PFSK-1 (cell line): ENCODE measurements at regions not wholly inside any gene's neighbourhood (a gene's known extent, or its start where the extent isn't known, plus 50 kb on each side); places are given as distances from the start of the nearest gene placed in this dataset.
A peak's percentile ranks its signal among the peaks of the same experiment; 100 is the strongest.

Experiments
- FOXP2 ChIP-seq: optimal IDR thresholded peaks from 2 replicates; pipeline ENCODE3; 2011; ENCODE audit warnings: borderline replicate concordance, control low read depth, inconsistent platforms; ENCODE audit not compliant: insufficient read depth; ENCODE audit errors: extremely low read length, extremely low read depth
- POLR2AphosphoS5 ChIP-seq: IDR thresholded peaks from 2 replicates; pipeline ENCODE4 v1.6.1; 2012; ENCODE audit warnings: low read depth, mild to moderate bottlenecking, control low read depth, low read length, moderate library complexity
- SIN3A ChIP-seq: IDR thresholded peaks from 2 replicates; pipeline ENCODE4 v1.6.1; 2012; ENCODE audit warnings: mild to moderate bottlenecking, low read length, moderate library complexity, borderline replicate concordance; ENCODE audit not compliant: insufficient read depth
- TAF1 ChIP-seq: IDR thresholded peaks from 2 replicates; pipeline ENCODE4 v1.6.1; 2012; ENCODE audit warnings: low read length, control low read depth, borderline replicate concordance; ENCODE audit not compliant: insufficient read depth
- TF ChIP-seq, protein P1 (sequence below), 2 experiments: IDR thresholded peaks; 2 replicates each; pipeline versions ENCODE4 v1.6.1 to v1.8.0; 2011 to 2012; ENCODE audit warnings: low read depth in 2 of 2, low read length in 2 of 2, control low read depth in 1 of 2, inconsistent platforms in 1 of 2, mild to moderate bottlenecking in 1 of 2, moderate library complexity in 1 of 2; ENCODE audit not compliant: insufficient read depth in 1 of 2

DNA sequence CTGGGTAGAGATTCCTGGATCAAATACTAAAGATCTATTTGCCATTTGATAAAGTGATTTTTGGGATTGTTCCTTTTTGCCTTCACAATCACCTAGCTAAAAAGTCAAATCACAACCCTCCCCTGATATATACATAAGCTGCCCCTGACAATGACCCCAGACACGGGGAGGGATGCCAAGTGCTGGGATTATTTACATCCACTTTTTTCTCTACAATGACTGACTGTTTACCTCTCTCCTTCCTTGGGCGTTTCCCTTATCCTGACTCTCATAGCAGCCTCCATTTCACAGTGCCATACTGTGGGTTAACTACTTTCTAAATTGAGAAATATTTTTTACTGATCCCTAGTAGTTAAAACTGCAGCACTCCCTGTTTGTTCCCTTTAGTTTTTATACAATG, 150.8 kb upstream of the TMEM170B start:
- TF ChIP-seq TAF1 (no peak), POLR2AphosphoS5 (no peak), SIN3A (no peak), FOXP2 (no peak)
- TF ChIP-seq, protein P1, sequence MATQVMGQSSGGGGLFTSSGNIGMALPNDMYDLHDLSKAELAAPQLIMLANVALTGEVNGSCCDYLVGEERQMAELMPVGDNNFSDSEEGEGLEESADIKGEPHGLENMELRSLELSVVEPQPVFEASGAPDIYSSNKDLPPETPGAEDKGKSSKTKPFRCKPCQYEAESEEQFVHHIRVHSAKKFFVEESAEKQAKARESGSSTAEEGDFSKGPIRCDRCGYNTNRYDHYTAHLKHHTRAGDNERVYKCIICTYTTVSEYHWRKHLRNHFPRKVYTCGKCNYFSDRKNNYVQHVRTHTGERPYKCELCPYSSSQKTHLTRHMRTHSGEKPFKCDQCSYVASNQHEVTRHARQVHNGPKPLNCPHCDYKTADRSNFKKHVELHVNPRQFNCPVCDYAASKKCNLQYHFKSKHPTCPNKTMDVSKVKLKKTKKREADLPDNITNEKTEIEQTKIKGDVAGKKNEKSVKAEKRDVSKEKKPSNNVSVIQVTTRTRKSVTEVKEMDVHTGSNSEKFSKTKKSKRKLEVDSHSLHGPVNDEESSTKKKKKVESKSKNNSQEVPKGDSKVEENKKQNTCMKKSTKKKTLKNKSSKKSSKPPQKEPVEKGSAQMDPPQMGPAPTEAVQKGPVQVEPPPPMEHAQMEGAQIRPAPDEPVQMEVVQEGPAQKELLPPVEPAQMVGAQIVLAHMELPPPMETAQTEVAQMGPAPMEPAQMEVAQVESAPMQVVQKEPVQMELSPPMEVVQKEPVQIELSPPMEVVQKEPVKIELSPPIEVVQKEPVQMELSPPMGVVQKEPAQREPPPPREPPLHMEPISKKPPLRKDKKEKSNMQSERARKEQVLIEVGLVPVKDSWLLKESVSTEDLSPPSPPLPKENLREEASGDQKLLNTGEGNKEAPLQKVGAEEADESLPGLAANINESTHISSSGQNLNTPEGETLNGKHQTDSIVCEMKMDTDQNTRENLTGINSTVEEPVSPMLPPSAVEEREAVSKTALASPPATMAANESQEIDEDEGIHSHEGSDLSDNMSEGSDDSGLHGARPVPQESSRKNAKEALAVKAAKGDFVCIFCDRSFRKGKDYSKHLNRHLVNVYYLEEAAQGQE (IDR thresholded peaks at IDR 0.05; ENCODE audit: insufficient read depth in 1 of 2, low read depth in 2 of 2, low read length in 2 of 2), result no peak

DNA sequence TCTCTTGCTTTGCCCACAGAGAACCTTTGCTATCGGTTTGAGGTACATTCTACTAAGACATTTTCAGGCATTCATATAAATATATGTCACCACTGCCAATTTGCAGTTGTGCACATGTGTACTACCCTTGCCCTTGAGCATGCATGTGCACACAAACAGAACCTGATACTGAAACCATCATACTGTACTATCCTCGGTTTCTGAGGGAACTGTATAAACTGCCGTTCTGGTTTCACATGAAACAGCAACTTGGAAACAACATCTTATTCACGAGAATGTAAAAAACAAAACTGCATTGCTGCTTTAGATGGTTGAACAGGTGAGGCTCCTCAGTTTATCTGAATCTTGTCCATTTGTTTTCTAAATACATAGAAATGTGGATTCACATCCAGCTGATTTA, 151.2 kb upstream of the TMEM170B start:
- TF ChIP-seq, protein P1 (IDR thresholded peaks at IDR 0.05; ENCODE audit: insufficient read depth in 1 of 2, low read depth in 2 of 2, low read length in 2 of 2), result no peak
- TF ChIP-seq TAF1, result no peak

DNA sequence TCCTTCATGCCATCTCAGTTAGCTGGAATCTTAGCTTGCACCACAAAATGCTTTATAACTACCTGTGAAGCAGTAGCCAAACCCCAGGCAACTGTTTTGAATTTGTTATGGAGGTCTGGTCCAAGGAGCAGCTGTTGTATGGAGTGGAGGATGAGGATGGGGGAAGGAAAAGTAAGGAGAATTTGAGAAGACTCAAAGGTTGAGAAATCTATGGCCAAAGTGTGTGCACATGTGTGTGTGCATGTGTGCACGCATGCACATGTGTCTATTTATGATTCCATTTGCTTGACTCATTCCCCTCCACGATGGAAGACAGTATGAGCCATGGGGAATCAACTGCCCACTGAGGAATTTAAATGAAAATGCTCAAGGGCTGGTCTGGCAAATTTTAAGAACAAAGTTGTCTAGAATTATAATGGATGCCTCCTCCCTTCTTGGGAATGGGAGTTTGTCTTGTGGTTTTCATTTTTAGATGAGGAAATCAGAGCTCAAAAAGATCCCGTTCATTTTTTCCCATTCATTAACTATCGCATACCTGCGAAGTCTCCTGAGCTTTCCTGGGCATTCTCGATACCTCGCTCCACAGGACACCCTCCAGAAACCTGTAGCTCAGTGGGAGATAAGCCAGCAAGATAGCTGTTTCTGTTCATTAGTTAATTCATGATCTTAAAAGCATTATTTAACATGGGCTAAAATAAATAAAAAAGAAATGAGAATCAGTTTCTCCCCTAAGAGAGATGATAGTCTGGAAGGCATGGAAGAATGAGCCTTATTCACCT, 152.3 kb upstream of the NEDD9 start:
- TF ChIP-seq FOXP2, result no peak
- TF ChIP-seq, protein P1 (IDR thresholded peaks at IDR 0.05; ENCODE audit: insufficient read depth in 1 of 2, low read depth in 2 of 2, low read length in 2 of 2), result no peak
- TF ChIP-seq TAF1, result no peak
- no peak for TF ChIP-seq SIN3A
- no peak for TF ChIP-seq POLR2AphosphoS5

DNA sequence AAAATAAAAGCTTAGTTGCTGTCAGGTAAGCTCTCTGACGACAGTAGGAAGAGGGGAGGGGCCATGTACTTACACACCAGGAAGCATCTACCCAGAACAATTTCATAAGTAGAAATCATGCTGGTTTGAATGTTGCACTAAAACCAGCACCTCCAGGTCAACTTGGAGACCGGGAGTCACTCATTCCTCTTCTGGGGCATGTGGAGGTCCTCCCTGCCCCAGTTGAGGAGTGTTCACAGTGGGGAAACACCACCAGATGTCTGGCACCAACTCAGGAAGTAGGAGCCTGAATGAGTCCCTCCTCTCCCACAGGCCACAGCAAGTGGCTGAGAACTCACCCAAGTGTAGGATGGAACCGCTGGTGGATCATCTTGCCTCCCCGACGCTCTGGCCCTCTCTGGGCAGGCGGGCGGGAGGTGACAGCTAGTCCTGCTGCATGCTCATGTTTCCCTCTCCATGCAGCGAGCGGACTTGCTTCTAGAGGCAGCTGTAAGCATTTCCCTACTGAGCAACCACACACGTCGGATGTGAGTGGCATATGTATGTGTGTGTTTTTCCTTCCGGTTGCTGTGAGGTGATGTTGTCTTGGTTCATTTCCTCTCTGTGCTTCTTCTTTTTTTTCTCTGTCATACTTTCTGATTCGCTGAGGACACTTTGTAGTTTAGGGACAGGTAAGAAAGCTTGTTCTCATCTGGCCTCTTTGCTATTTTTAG, 149.5 kb upstream of the NEDD9 start:
- TF ChIP-seq, protein P1 (IDR thresholded peaks at IDR 0.05; ENCODE audit: insufficient read depth in 1 of 2, low read depth in 2 of 2, low read length in 2 of 2), result no peak
- TF ChIP-seq POLR2AphosphoS5 (no peak), FOXP2 (peak; percentile 76), TAF1 (no peak)
